A673 (cell line): ENCODE measurements at regions not wholly inside any gene's neighbourhood (a gene's known extent, or its start where the extent isn't known, plus 50 kb on each side); places are given as distances from the start of the nearest gene placed in this dataset.

Source experiments
- EZH2 ChIP-seq: fragments of 200-600 bp; sonication (generic); IDR thresholded peaks from 2 replicates; pipeline ENCODE4 v1.6.1; 2017; ENCODE audit warnings: borderline replicate concordance, low read depth, mild to moderate bottlenecking, mixed read lengths, antibody characterized with exemption, low read length; ENCODE audit not compliant: poor library complexity, severe bottlenecking
- TF ChIP-seq, protein P1 (sequence below): fragments of 300-800, 200-600 bp; sonication (generic); conservative IDR thresholded peaks from 2 replicates; pipeline ENCODE4 v1.5.1; 2017; ENCODE audit warnings: low read depth, mild to moderate bottlenecking, antibody characterized with exemption, low read length, moderate library complexity, mixed read lengths

DNA sequence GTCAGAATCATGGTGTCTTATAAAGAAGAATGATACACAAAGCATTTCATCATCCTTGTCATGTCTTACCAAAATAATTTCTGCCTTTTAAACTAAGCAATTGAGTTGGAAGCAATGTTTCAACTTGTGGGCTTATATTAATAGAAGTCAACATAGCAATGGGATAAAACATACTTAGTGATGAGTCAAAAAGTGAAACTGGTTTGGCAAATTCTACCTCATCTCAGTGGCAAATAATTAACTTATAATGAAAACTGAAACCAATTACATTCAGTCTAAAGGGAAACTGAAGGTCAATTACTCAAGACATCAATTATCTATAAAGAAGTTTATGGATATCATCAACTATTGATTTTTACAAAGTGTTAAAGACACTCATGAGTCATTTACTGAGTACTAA lies 463.8 kb downstream of the BMP2 start:
- TF ChIP-seq, protein P1, sequence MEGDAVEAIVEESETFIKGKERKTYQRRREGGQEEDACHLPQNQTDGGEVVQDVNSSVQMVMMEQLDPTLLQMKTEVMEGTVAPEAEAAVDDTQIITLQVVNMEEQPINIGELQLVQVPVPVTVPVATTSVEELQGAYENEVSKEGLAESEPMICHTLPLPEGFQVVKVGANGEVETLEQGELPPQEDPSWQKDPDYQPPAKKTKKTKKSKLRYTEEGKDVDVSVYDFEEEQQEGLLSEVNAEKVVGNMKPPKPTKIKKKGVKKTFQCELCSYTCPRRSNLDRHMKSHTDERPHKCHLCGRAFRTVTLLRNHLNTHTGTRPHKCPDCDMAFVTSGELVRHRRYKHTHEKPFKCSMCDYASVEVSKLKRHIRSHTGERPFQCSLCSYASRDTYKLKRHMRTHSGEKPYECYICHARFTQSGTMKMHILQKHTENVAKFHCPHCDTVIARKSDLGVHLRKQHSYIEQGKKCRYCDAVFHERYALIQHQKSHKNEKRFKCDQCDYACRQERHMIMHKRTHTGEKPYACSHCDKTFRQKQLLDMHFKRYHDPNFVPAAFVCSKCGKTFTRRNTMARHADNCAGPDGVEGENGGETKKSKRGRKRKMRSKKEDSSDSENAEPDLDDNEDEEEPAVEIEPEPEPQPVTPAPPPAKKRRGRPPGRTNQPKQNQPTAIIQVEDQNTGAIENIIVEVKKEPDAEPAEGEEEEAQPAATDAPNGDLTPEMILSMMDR: no peak
- no peak for TF ChIP-seq EZH2
